ENCODE measurements at regions not wholly inside any gene's neighbourhood (a gene's known extent, or its start where the extent isn't known, plus 50 kb on each side); places are given as distances from the start of the nearest gene placed in this dataset.

GRCh38 chr18:66754335-66754734, 150.4 kb upstream of the CDH19 start:
- TF ChIP-seq, protein P1, sequence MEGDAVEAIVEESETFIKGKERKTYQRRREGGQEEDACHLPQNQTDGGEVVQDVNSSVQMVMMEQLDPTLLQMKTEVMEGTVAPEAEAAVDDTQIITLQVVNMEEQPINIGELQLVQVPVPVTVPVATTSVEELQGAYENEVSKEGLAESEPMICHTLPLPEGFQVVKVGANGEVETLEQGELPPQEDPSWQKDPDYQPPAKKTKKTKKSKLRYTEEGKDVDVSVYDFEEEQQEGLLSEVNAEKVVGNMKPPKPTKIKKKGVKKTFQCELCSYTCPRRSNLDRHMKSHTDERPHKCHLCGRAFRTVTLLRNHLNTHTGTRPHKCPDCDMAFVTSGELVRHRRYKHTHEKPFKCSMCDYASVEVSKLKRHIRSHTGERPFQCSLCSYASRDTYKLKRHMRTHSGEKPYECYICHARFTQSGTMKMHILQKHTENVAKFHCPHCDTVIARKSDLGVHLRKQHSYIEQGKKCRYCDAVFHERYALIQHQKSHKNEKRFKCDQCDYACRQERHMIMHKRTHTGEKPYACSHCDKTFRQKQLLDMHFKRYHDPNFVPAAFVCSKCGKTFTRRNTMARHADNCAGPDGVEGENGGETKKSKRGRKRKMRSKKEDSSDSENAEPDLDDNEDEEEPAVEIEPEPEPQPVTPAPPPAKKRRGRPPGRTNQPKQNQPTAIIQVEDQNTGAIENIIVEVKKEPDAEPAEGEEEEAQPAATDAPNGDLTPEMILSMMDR (IDR thresholded peaks at IDR 0.05; ENCODE audit: poor library complexity) = no peak
- TF ChIP-seq EZH2 (IDR thresholded peaks at IDR 0.05; ENCODE audit: borderline replicate concordance) (no peak), EZH2phosphoT487 (IDR thresholded peaks at IDR 0.05; ENCODE audit: low read depth, severe bottlenecking, unreplicated experiment) (no peak)

Measured in hepatocyte (in vitro differentiated cells).